ENCODE measurements at regions not wholly inside any gene's neighbourhood (a gene's known extent, or its start where the extent isn't known, plus 50 kb on each side); places are given as distances from the start of the nearest gene placed in this dataset.

- POLR2A ChIA-PET = no interaction called here
- CTCF ChIA-PET = interaction anchor here (0.8 to 1.1 kb wide), 2 partner anchors 24 to 428 kb away, joined by 3 read pairs; no protein-coding TSS in a partner anchor
- ATAC-seq = peak in 1 of 2 experiments; percentile 24; a peak in 1 of 6 replicates
- Histone ChIP-seq H3K27ac (peak overlapping the region; percentile 23 to 68; a peak in 5 of 6 replicates), H3K4me3 (no peak overlapping the region), H3K4me2 (peak overlapping the region; percentile 51), H3K4me1 (peaks cover 32% of the 10 kb centered on the region), H3K9me3 (no peaks in the 10 kb centered on the region)
- peak; percentile 43 for FAIRE-seq
- DNase-seq (ENCODE audit: low read depth in 1 of 2, low spot score in 1 of 2) = peak in 1 of 2 experiments; percentile 20
- 1% methylated on average over 3 of the region's 3 CpGs for WGBS (ENCODE audit: missing lambda C conversion rate)
- TF ChIP-seq CBX8 (IDR thresholded peaks at IDR 0.05) = no peak
- 0 out of 2 replicates have a peak, but pooled peaks have one; percentile 23 for TF ChIP-seq MAX (IDR thresholded peaks at IDR 0.05)
- TF ChIP-seq NFE2L2 (conservative IDR thresholded peaks at IDR 0.05; ENCODE audit: low read length) = no peak
- TF ChIP-seq HES2 (IDR thresholded peaks at IDR 0.05) = no peak
- no peak for TF ChIP-seq PHF8 (IDR thresholded peaks at IDR 0.05; ENCODE audit: borderline replicate concordance, low read depth)
- no peak for TF ChIP-seq REST (IDR thresholded peaks at IDR 0.05)
- no peak for TF ChIP-seq FOXS1 (CRISPR knock-in tag; IDR thresholded peaks at IDR 0.05)
- TF ChIP-seq, protein P1, sequence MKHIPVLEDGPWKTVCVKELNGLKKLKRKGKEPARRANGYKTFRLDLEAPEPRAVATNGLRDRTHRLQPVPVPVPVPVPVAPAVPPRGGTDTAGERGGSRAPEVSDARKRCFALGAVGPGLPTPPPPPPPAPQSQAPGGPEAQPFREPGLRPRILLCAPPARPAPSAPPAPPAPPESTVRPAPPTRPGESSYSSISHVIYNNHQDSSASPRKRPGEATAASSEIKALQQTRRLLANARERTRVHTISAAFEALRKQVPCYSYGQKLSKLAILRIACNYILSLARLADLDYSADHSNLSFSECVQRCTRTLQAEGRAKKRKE (CRISPR knock-in tag; IDR thresholded peaks at IDR 0.05; ENCODE audit: low read depth) = no peak
- TF ChIP-seq MAFK (IDR thresholded peaks at IDR 0.05; ENCODE audit: partially characterized antibody) = peak; percentile 21
These were observed 543.7 kb upstream of the TLE4 start for GRCh38 chr9:79028101-79028500.

- Histone ChIP-seq H3K27ac (no peak overlapping the region), H3K4me1 (no peaks in the 10 kb centered on the region), H3K9me3 (no peaks in the 10 kb centered on the region), H3K4me3 (no peak overlapping the region), H3K4me2 (no peak overlapping the region)
- no peak for DNase-seq (ENCODE audit: low read depth in 1 of 2, low spot score in 1 of 2)
- ChIA-PET CTCF (interaction anchor here (0.7 kb wide), 1 partner anchor 732 kb away, joined by 3 read pairs; no protein-coding TSS in a partner anchor), POLR2A (no interaction called here)
- 95% methylated on average over 4 of the region's 4 CpGs for WGBS (ENCODE audit: missing lambda C conversion rate)
- TF ChIP-seq, protein P2, sequence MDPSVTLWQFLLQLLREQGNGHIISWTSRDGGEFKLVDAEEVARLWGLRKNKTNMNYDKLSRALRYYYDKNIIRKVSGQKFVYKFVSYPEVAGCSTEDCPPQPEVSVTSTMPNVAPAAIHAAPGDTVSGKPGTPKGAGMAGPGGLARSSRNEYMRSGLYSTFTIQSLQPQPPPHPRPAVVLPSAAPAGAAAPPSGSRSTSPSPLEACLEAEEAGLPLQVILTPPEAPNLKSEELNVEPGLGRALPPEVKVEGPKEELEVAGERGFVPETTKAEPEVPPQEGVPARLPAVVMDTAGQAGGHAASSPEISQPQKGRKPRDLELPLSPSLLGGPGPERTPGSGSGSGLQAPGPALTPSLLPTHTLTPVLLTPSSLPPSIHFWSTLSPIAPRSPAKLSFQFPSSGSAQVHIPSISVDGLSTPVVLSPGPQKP (IDR thresholded peaks at IDR 0.05; ENCODE audit: low read depth, low read length) = no peak
- no peak for TF ChIP-seq EHMT2 (IDR thresholded peaks at IDR 0.05; ENCODE audit: low read depth)
- no peak for TF ChIP-seq JUNB (IDR thresholded peaks at IDR 0.05)
- TF ChIP-seq HES2 (IDR thresholded peaks at IDR 0.05) = no peak
- TF ChIP-seq HOXB5 (CRISPR knock-in tag; IDR thresholded peaks at IDR 0.05) = no peak
- no peak for TF ChIP-seq TFCP2L1 (CRISPR knock-in tag; IDR thresholded peaks at IDR 0.05)
- no peak for TF ChIP-seq MYC (IDR thresholded peaks at IDR 0.05; ENCODE audit: borderline replicate concordance, low read length)
- TF ChIP-seq JUN (IDR thresholded peaks at IDR 0.05) = no peak
- no peak for TF ChIP-seq POLR2A (IDR thresholded peaks at IDR 0.05; ENCODE audit: low read length)
- TF ChIP-seq CTCF (IDR thresholded peaks at IDR 0.05) = no peak
- TF ChIP-seq E2F6 (IDR thresholded peaks at IDR 0.05; ENCODE audit: borderline replicate concordance, low read depth) = no peak
- no peak for TF ChIP-seq TP53 (CRISPR knock-in tag; IDR thresholded peaks at IDR 0.05)
- no peak for TF ChIP-seq RARB (CRISPR knock-in tag; IDR thresholded peaks at IDR 0.05)
- TF ChIP-seq SREBF2 (IDR thresholded peaks at IDR 0.05) = no peak
- TF ChIP-seq NPAS2 (CRISPR knock-in tag; IDR thresholded peaks at IDR 0.05; ENCODE audit: borderline replicate concordance) = no peak
- TF ChIP-seq RAD21 (conservative IDR thresholded peaks at IDR 0.05 in 1 of 2, IDR thresholded peaks at IDR 0.05 in 1 of 2) = no peak
- no peak for FAIRE-seq
- ATAC-seq = no peak
These were observed 537.2 kb upstream of the TLE4 start for GRCh38 chr9:79034583-79034982.
